Neural progenitor cell (in vitro differentiated cells): ENCODE measurements at regions not wholly inside any gene's neighbourhood (a gene's known extent, or its start where the extent isn't known, plus 50 kb on each side); places are given as distances from the start of the nearest gene placed in this dataset.

Source experiments
- CTCF ChIP-seq: fragments of 200-600 bp; sonication (generic); IDR thresholded peaks from 2 replicates; pipeline ENCODE4 v1.5.1; 2017; ENCODE audit warnings: antibody characterized with exemption, mild to moderate bottlenecking
- EZH2 ChIP-seq: fragments of 200-600 bp; sonication (generic); IDR thresholded peaks from 2 replicates; pipeline ENCODE4 v1.6.1; 2017; ENCODE audit warnings: antibody characterized with exemption, mild to moderate bottlenecking, moderate library complexity
- EZH2phosphoT487 ChIP-seq: fragments of 200-600 bp; sonication (generic); IDR thresholded peaks from 2 replicates; pipeline ENCODE4 v1.6.1; 2017; ENCODE audit warnings: antibody characterized with exemption

- TF ChIP-seq CTCF (no peak), EZH2phosphoT487 (no peak), EZH2 (no peak)
These were observed 78.1 kb upstream of the RAPGEF2 start for GRCh38 chr4:159024828-159025227.
